AG04449 (cell line): ENCODE measurements at regions not wholly inside any gene's neighbourhood (a gene's known extent, or its start where the extent isn't known, plus 50 kb on each side); places are given as distances from the start of the nearest gene placed in this dataset.

Source experiments
- CTCF ChIA-PET: fragments of 350-600 bp; formaldehyde crosslinking; extraction: SDS; loops from one replicate; lab custom pipeline; 2021; ENCODE audit warnings: antibody characterized with exemption; lab: Yijun Ruan, JAX
- POLR2A ChIA-PET: fragments of 400-600, 350-600 bp; formaldehyde crosslinking; extraction: SDS; loops from one replicate; lab custom pipeline; 2020; ENCODE audit warnings: antibody characterized with exemption, inconsistent platforms; lab: Yijun Ruan, JAX
- DNase-seq: peaks from one replicate; pipeline ENCODE4 v3.0.0-alpha.2; 2010; ENCODE audit warnings: low read depth, low spot score
- H3K4me3 ChIP-seq: 2 replicates; pipeline ENCODE4 v1.5.1; 2011; ENCODE audit warnings: low read depth, mild to moderate bottlenecking, control low read depth, low read length
- TF ChIP-seq, protein P1 (sequence below): IDR thresholded peaks from one replicate; pipeline ENCODE4 v1.5.1; 2011; ENCODE audit warnings: mild to moderate bottlenecking, moderate library complexity, low read length, control low read depth, inconsistent platforms; ENCODE audit not compliant: insufficient read depth; ENCODE audit errors: missing control alignments

DNA sequence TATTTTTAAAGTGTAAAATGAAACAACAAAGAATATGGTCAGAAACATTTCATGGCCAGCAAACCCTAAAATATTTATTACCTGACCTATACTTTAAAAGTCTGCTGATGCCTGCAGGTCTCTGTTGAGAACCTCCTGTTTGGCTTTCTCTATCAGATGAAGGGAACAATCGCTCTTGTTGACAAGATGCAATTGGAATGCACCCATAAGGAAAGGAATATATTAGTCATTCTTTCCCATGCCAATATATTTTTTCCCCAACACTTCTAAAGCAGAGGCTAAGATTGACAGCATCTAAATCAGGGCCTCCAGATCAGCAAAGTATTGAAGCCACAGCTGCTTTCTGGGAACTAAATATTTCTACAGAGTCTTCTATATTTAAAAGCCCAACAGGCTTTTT lies 897.8 kb downstream of the EPHA7 start:
- TF ChIP-seq, protein P1, sequence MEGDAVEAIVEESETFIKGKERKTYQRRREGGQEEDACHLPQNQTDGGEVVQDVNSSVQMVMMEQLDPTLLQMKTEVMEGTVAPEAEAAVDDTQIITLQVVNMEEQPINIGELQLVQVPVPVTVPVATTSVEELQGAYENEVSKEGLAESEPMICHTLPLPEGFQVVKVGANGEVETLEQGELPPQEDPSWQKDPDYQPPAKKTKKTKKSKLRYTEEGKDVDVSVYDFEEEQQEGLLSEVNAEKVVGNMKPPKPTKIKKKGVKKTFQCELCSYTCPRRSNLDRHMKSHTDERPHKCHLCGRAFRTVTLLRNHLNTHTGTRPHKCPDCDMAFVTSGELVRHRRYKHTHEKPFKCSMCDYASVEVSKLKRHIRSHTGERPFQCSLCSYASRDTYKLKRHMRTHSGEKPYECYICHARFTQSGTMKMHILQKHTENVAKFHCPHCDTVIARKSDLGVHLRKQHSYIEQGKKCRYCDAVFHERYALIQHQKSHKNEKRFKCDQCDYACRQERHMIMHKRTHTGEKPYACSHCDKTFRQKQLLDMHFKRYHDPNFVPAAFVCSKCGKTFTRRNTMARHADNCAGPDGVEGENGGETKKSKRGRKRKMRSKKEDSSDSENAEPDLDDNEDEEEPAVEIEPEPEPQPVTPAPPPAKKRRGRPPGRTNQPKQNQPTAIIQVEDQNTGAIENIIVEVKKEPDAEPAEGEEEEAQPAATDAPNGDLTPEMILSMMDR: no peak
- POLR2A ChIA-PET: no interaction called here
- CTCF ChIA-PET: no interaction called here
- no peak overlapping the region for H3K4me3 ChIP-seq
- no peak for DNase-seq

DNA sequence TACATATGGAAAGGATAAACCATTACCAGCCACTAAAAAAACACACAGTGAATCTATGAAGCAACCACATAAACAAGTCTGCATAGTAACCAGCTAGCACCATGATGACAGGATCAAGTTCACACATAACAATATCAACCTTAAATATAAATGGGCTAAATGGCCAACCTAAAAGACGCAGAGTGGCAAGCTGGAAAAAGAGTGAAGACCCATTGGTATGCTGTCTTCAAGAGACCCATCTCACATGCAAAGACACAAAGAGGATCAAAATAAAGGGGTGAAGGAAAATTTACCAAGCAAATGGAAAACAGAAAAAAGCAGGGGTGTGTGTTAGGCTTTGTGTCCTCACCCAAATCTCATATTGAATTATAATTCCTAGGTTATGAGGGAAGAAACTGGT lies 909.2 kb downstream of the EPHA7 start:
- DNase-seq: no peak
- no peak overlapping the region for H3K4me3 ChIP-seq
- ChIA-PET POLR2A (no interaction called here), CTCF (no interaction called here)
- TF ChIP-seq, protein P1: no peak

DNA sequence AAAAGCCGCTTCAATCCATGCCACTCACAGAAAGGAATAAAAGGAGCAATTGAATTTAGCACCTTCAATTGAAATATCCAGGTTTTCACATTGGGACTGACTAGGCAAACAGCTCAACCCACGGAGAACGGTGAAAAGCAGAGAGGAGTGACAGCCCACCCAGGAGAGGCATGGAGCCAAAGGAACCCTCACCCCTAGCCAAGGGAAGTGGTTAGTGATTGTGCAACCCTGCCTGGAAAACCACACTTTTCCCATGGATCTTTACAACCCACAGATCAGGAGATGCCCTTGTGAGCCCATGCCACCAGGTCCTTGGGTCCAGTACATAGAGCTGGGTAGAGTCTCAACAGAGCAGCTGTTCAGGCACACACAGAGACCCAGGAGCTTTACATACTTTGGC lies 911.8 kb downstream of the EPHA7 start:
- CTCF ChIA-PET: no interaction called here
- POLR2A ChIA-PET: no interaction called here
- TF ChIP-seq, protein P1: no peak
- no peak overlapping the region for H3K4me3 ChIP-seq
- no peak for DNase-seq

DNA sequence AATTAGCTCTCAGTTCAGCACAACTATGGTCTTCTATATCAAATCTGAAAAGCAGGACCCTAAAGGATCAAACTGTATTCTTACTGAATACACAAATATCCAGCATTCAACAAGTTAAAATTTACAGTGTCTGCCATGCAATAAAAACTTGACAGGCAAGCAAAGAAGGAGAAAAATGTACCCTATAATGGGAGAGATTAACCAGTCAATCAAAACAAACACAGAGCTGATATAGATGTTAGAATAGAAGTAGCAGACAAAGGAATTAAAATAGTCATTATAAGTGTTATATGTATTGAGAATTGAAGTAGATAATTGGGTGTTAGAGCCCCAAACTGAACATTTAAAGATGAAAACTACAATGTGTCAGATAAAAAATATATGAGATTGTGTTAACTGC lies 914.9 kb downstream of the EPHA7 start:
- no peak for DNase-seq
- ChIA-PET POLR2A (no interaction called here), CTCF (no interaction called here)
- TF ChIP-seq, protein P1: no peak
- no peak overlapping the region for H3K4me3 ChIP-seq

DNA sequence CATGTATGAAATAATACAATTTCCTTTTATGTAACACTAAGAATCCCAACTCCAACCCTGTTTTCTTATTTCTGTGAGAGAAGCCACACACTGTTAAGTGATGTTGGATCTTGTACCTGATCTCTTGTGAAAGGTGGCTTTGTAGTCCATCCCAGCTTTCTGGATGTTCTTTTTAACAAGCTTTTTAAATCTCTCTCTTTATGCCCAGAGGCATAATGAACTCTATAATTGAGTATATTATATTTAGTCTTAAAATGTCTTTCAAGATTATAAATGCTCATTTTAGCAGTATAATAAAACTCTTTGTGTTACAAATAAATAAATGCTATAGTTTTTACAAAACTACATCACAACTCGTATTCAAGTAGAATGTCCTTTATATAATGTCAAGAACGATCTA lies 922.1 kb downstream of the EPHA7 start:
- CTCF ChIA-PET: no interaction called here
- H3K4me3 ChIP-seq: no peak overlapping the region
- POLR2A ChIA-PET: no interaction called here
- TF ChIP-seq, protein P1: no peak
- DNase-seq: no peak

DNA sequence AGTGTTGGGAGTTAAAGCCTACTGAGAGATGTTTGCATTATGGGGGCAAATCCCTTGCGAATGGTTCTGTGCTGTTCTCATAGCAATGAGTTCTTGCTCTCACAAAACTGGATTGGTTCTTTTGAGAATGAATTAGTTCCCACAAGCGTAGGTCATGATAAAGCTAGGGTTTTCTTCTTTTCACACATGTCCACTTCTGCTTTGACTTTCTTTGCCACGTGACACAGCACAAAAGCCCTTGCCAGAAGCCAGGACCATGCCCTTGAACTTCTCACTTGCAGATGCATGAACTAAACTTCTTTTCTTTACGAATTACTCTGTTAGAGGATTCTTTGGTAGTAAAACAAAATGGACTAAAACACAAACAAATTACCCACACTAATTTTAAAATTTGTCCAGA lies 922.8 kb downstream of the EPHA7 start:
- TF ChIP-seq, protein P1: no peak
- DNase-seq: no peak
- H3K4me3 ChIP-seq: no peak overlapping the region
- ChIA-PET CTCF (no interaction called here), POLR2A (no interaction called here)
